HUDEP-2 (cell line): ENCODE measurements at regions not wholly inside any gene's neighbourhood (a gene's known extent, or its start where the extent isn't known, plus 50 kb on each side); places are given as distances from the start of the nearest gene placed in this dataset.
"Not testable (repeated sequence)": the region's sequence is repeated elsewhere in the genome, so short reads cannot be mapped to it uniquely, and the experiment has no call there.

ENCODE experiments used
- DNase-seq, 76 experiments: peaks; one replicate each; lab custom pipeline; 2025; ENCODE audit not compliant: unreplicated experiment in 76 of 76; lab: John Stamatoyannopoulos, UW

- no peak for DNase-seq
Observed at GRCh38 chr1:221497046-221497445, 244.8 kb downstream of the DUSP10 start.

GRCh38 chr1:221503268-221503667 lies 238.6 kb downstream of the DUSP10 start:
- DNase-seq: no peak

GRCh38 chr1:221509575-221510355 lies 232.1 kb downstream of the DUSP10 start:
- no peak for DNase-seq

GRCh38 chr1:221510793-221511503 lies 230.9 kb downstream of the DUSP10 start:
- DNase-seq: no peak

GRCh38 chr1:221511797-221512196 lies 230.1 kb downstream of the DUSP10 start:
- DNase-seq: no peak

GRCh38 chr1:221514806-221515205 lies 227.1 kb downstream of the DUSP10 start:
- no peak for DNase-seq

GRCh38 chr1:221515496-221515895 lies 226.4 kb downstream of the DUSP10 start:
- DNase-seq: no peak

GRCh38 chr1:221517961-221518360 lies 223.9 kb downstream of the DUSP10 start:
- no peak for DNase-seq

- DNase-seq: no peak
Observed at GRCh38 chr1:221520250-221520649, 221.6 kb downstream of the DUSP10 start.

- no peak for DNase-seq
Observed at GRCh38 chr1:221521686-221522085, 220.2 kb downstream of the DUSP10 start.

- DNase-seq: no peak
Observed at GRCh38 chr1:221522529-221522940, 219.4 kb downstream of the DUSP10 start.

- no peak for DNase-seq
Observed at GRCh38 chr1:221525749-221526148, 216.1 kb downstream of the DUSP10 start.

- no peak for DNase-seq
Observed at GRCh38 chr1:221527302-221527701, 214.6 kb downstream of the DUSP10 start.

GRCh38 chr1:221527886-221528624 lies 213.8 kb downstream of the DUSP10 start:
- DNase-seq: no peak

- not testable (repeated sequence) for DNase-seq
Observed at GRCh38 chr1:221530159-221530558, 211.7 kb downstream of the DUSP10 start.

GRCh38 chr1:221530791-221531190 lies 211.1 kb downstream of the DUSP10 start:
- no peak for DNase-seq

- DNase-seq: no peak
Observed at GRCh38 chr1:221532071-221532773, 209.7 kb downstream of the DUSP10 start.

GRCh38 chr1:221541296-221541695 lies 200.6 kb downstream of the DUSP10 start:
- no peak for DNase-seq

GRCh38 chr1:221543529-221544120 lies 198.3 kb downstream of the DUSP10 start:
- DNase-seq: peak in 2 of 76 experiments; percentile 1 to 4

- no peak for DNase-seq
Observed at GRCh38 chr1:221548942-221549341, 192.9 kb downstream of the DUSP10 start.
